WTC11 (cell line): ENCODE measurements at regions not wholly inside any gene's neighbourhood (a gene's known extent, or its start where the extent isn't known, plus 50 kb on each side); places are given as distances from the start of the nearest gene placed in this dataset.

ENCODE experiments used
- FOXK1 ChIP-seq: sonication (generic); formaldehyde crosslinking; IDR thresholded peaks from 2 replicates; pipeline ENCODE4 v1.8.0; 2022; ENCODE audit warnings: mild to moderate bottlenecking, moderate library complexity, missing genetic modification reagents
- TF ChIP-seq, protein P1 (sequence below): fragments of 200-600 bp; IDR thresholded peaks from 2 replicates; pipeline ENCODE4 v1.8.0; 2022; ENCODE audit warnings: antibody characterized with exemption
- TF ChIP-seq, protein P2 (sequence below): sonication (generic); formaldehyde crosslinking; IDR thresholded peaks from 2 replicates; pipeline ENCODE4 v1.8.0; 2022; ENCODE audit warnings: mild to moderate bottlenecking, missing genetic modification reagents
- TF ChIP-seq, protein P3 (sequence below): sonication (generic); formaldehyde crosslinking; IDR thresholded peaks from 2 replicates; pipeline ENCODE4 v1.8.0; 2023; ENCODE audit warnings: missing genetic modification reagents
- TF ChIP-seq, protein P4 (sequence below): sonication (generic); formaldehyde crosslinking; IDR thresholded peaks from 2 replicates; pipeline ENCODE4 v1.8.1; 2022; ENCODE audit warnings: mild to moderate bottlenecking, moderate library complexity, missing genetic modification reagents
- TF ChIP-seq, protein P5 (sequence below): sonication (generic); formaldehyde crosslinking; conservative IDR thresholded peaks from 2 replicates; pipeline ENCODE4 v1.8.1; 2023; ENCODE audit warnings: mild to moderate bottlenecking, low read depth, missing genetic modification reagents, moderate library complexity
- TF ChIP-seq, protein P6 (sequence below): sonication (generic); formaldehyde crosslinking; IDR thresholded peaks from 2 replicates; pipeline ENCODE4 v1.8.1; 2023; ENCODE audit warnings: mild to moderate bottlenecking, missing genetic modification reagents, moderate library complexity
- TF ChIP-seq, protein P7 (sequence below): sonication (generic); formaldehyde crosslinking; IDR thresholded peaks from 2 replicates; pipeline ENCODE4 v1.8.1; 2022; ENCODE audit warnings: low read depth, missing genetic modification reagents, borderline replicate concordance
- TF ChIP-seq, protein P8 (sequence below): sonication (generic); formaldehyde crosslinking; IDR thresholded peaks from 2 replicates; pipeline ENCODE4 v1.8.1; 2022; ENCODE audit warnings: missing genetic modification reagents, borderline replicate concordance

DNA sequence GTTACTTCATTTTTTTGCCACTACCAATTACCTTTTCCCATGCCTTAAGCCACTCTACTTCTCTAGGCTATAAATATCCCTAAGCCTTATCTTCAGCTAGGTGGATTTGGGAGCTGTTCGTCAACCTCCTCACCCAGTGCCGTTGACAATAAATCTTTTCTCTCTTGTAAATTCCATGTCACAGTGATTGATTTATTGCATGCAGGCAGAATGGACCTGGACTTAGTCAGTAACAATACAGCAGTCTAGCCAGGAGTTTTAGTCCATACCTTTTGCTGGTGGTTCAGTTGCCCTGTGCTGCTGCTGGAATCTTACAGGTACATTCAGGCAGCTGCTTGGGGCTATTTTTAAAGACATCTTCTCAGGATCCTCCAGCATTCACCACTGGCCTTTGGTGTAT is 350.5 kb upstream of the NRG3 start:
- TF ChIP-seq, protein P1, sequence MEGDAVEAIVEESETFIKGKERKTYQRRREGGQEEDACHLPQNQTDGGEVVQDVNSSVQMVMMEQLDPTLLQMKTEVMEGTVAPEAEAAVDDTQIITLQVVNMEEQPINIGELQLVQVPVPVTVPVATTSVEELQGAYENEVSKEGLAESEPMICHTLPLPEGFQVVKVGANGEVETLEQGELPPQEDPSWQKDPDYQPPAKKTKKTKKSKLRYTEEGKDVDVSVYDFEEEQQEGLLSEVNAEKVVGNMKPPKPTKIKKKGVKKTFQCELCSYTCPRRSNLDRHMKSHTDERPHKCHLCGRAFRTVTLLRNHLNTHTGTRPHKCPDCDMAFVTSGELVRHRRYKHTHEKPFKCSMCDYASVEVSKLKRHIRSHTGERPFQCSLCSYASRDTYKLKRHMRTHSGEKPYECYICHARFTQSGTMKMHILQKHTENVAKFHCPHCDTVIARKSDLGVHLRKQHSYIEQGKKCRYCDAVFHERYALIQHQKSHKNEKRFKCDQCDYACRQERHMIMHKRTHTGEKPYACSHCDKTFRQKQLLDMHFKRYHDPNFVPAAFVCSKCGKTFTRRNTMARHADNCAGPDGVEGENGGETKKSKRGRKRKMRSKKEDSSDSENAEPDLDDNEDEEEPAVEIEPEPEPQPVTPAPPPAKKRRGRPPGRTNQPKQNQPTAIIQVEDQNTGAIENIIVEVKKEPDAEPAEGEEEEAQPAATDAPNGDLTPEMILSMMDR = no peak
- TF ChIP-seq, protein P2, sequence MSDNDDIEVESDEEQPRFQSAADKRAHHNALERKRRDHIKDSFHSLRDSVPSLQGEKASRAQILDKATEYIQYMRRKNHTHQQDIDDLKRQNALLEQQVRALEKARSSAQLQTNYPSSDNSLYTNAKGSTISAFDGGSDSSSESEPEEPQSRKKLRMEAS = no peak
- TF ChIP-seq, protein P3, sequence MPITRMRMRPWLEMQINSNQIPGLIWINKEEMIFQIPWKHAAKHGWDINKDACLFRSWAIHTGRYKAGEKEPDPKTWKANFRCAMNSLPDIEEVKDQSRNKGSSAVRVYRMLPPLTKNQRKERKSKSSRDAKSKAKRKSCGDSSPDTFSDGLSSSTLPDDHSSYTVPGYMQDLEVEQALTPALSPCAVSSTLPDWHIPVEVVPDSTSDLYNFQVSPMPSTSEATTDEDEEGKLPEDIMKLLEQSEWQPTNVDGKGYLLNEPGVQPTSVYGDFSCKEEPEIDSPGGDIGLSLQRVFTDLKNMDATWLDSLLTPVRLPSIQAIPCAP = no peak
- TF ChIP-seq, protein P4, sequence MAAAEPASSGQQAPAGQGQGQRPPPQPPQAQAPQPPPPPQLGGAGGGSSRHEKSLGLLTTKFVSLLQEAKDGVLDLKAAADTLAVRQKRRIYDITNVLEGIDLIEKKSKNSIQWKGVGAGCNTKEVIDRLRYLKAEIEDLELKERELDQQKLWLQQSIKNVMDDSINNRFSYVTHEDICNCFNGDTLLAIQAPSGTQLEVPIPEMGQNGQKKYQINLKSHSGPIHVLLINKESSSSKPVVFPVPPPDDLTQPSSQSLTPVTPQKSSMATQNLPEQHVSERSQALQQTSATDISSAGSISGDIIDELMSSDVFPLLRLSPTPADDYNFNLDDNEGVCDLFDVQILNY (CRISPR knock-in tag) = no peak
- TF ChIP-seq, protein P5, sequence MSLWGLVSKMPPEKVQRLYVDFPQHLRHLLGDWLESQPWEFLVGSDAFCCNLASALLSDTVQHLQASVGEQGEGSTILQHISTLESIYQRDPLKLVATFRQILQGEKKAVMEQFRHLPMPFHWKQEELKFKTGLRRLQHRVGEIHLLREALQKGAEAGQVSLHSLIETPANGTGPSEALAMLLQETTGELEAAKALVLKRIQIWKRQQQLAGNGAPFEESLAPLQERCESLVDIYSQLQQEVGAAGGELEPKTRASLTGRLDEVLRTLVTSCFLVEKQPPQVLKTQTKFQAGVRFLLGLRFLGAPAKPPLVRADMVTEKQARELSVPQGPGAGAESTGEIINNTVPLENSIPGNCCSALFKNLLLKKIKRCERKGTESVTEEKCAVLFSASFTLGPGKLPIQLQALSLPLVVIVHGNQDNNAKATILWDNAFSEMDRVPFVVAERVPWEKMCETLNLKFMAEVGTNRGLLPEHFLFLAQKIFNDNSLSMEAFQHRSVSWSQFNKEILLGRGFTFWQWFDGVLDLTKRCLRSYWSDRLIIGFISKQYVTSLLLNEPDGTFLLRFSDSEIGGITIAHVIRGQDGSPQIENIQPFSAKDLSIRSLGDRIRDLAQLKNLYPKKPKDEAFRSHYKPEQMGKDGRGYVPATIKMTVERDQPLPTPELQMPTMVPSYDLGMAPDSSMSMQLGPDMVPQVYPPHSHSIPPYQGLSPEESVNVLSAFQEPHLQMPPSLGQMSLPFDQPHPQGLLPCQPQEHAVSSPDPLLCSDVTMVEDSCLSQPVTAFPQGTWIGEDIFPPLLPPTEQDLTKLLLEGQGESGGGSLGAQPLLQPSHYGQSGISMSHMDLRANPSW = no peak
- TF ChIP-seq, protein P6, sequence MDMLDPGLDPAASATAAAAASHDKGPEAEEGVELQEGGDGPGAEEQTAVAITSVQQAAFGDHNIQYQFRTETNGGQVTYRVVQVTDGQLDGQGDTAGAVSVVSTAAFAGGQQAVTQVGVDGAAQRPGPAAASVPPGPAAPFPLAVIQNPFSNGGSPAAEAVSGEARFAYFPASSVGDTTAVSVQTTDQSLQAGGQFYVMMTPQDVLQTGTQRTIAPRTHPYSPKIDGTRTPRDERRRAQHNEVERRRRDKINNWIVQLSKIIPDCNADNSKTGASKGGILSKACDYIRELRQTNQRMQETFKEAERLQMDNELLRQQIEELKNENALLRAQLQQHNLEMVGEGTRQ (CRISPR knock-in tag) = no peak
- no peak for TF ChIP-seq FOXK1 (CRISPR knock-in tag)
- TF ChIP-seq, protein P7, sequence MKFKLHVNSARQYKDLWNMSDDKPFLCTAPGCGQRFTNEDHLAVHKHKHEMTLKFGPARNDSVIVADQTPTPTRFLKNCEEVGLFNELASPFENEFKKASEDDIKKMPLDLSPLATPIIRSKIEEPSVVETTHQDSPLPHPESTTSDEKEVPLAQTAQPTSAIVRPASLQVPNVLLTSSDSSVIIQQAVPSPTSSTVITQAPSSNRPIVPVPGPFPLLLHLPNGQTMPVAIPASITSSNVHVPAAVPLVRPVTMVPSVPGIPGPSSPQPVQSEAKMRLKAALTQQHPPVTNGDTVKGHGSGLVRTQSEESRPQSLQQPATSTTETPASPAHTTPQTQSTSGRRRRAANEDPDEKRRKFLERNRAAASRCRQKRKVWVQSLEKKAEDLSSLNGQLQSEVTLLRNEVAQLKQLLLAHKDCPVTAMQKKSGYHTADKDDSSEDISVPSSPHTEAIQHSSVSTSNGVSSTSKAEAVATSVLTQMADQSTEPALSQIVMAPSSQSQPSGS (CRISPR knock-in tag) = no peak
- TF ChIP-seq, protein P8, sequence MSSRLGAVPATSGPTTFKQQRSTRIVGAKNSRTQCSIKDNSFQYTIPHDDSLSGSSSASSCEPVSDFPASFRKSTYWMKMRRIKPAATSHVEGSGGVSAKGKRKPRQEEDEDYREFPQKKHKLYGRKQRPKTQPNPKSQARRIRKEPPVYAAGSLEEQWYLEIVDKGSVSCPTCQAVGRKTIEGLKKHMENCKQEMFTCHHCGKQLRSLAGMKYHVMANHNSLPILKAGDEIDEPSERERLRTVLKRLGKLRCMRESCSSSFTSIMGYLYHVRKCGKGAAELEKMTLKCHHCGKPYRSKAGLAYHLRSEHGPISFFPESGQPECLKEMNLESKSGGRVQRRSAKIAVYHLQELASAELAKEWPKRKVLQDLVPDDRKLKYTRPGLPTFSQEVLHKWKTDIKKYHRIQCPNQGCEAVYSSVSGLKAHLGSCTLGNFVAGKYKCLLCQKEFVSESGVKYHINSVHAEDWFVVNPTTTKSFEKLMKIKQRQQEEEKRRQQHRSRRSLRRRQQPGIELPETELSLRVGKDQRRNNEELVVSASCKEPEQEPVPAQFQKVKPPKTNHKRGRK (CRISPR knock-in tag) = no peak
